GM21360 (cell line): ENCODE measurements at regions not wholly inside any gene's neighbourhood (a gene's known extent, or its start where the extent isn't known, plus 50 kb on each side); places are given as distances from the start of the nearest gene placed in this dataset.
A peak's percentile ranks its signal among the peaks of the same experiment; 100 is the strongest.

Experiments used
- ATAC-seq: cut with Tn5 transposase; IDR thresholded peaks from one replicate; pipeline ENCODE4 v1.9.1; 2021; ENCODE audit warnings: mild to moderate bottlenecking, moderate library complexity; ENCODE audit not compliant: unreplicated experiment

DNA sequence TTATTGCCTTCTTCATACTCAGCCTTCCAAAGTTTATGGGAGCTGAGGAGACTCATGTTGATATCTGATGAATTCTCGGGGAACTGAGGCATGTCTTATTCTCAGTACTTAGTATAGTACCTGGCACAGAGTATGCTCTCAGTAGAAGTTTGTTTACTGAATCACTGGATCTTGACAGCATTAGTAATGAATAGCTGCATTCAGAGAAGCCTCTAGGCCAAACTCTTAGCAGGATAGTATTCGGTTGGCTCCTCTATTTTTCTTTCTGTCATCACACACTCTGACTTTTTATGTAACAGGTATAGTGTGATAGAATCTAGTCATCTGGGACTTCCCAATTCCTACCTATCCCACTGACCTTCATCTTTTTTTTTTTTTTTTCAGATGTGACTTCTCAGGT lies 566.4 kb upstream of the MAN1A1 start:
- no peak for ATAC-seq

DNA sequence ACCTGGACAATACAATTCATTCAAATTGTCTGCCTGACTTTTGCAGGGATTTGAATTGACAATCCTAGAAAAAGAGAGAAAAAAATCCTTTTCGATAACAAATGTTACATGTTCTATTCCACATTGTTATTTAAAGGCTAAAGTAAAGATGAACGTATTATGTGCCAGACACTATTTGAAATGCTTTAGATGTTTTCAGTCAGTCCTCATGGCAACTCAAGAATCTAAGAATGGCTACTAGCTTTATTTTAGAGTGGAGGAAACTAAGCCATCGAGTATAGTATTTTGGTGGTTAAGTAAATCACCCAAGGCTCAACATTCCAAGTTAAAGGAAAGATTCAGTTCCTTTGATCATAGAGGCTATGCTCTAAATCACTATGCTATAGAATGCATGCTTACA lies 558.6 kb upstream of the MAN1A1 start:
- no peak for ATAC-seq

DNA sequence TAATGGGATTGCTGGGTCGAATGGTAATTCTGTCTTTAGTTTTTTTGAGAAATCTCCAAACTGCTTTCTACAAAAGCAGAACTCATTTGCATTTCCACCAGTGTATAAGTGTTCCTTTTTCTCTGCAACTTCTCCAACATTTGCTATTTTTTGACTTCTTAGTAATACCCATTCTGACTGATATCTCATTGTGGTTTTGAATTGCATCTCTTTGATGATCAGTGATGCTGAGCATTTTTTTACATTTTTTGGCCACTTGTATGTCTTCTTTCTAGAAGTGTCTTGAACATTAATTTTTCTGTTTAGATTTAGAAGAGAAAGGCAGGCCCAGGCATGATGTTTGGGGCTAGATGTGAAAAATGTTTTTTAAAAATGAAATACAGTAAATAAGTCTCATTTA lies 553.1 kb upstream of the MAN1A1 start:
- no peak for ATAC-seq

DNA sequence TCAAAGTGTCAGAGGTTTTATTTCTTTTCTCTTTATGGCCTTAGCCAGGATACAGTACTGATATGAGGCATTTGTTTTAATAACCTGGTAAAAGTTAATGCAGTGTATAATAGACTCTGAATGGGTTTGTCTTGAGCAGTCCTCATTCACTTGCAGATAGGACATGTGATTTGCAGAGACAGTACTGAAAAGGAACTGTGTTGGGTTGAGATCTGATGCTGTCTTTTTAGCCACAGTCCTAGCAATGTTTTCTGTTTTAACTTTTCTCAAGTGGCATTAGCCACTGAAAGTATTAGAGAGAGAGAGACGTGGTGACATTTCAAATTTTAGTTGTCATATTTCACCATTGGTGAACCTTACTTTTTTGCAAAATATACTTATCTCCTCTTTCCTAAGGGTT lies 547.2 kb upstream of the MAN1A1 start:
- no peak for ATAC-seq

DNA sequence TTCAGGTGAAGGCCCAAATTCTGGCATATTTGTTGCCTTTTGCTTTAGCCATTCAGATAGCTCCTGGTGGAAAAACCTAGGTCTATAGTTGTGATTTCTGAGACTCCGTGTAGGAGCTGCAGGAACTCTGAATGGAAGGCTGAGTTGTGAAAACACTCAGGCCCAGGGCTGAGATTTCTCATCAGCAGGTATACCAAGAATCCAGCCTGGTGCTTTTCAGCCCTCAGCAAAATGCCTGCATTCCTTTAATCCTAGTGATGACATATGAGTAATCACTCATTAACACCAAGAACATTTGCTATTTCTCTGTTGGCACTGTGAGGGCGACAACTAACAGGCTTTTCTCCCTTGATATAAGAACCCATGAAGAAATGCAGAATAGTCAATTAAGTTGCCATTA lies 546.1 kb upstream of the MAN1A1 start:
- no peak for ATAC-seq

DNA sequence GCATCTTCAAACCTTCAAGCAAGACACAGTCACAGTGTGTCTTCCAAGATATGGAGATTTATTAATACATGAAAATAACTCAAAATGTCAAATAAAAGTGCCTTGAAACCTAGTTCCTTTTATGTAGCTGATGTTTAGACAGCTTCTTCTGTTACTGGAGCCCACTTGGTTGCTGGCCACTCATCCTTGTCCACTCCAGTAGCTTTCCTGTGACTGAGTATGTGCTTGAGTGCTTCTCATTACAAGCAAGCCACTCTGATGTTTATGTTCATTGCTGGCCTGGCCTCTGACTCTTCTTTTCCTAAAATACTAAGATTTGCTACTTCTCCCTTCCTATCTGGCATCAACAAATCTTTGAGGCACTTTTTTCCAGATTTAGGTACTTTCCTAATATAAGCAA lies 545.2 kb upstream of the MAN1A1 start:
- no peak for ATAC-seq

DNA sequence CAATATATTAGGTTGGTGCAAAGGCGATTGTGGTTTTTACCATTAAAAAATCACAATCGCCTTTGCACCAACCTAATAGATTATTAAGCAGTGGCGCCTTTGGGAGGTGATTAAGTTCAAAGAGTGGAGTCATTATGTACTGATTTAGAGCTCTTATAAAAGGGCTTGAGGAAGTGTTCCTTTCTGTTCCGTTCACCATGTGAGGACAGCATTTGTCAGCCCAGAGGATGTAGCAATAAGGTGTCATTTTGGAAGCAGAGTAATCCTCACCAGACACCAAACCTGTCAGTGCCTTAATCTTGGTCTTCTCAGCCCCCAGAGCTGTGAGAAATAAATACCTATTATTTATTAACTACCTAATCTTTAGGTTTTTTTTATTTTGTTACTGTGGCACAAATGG lies 542.1 kb upstream of the MAN1A1 start:
- ATAC-seq, result peak; percentile 45

DNA sequence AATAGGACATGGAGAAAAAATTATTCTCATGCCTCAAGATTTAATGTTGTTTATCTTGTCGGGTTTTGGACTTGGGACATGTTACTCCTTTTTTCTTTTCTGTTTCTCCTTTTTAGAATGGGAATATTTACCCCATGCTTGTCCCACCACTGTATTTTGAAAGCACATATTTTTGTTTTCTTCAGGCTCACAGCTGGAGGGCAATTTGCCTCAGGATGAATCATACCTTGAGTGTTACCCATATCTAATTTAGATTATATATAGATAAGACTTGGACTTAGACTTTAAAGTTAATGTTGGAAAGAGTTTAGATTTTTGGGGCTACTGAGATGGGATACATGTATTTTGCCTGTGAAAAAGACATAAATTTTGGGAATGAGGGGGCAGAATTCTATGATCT lies 541.6 kb upstream of the MAN1A1 start:
- ATAC-seq, result no peak

DNA sequence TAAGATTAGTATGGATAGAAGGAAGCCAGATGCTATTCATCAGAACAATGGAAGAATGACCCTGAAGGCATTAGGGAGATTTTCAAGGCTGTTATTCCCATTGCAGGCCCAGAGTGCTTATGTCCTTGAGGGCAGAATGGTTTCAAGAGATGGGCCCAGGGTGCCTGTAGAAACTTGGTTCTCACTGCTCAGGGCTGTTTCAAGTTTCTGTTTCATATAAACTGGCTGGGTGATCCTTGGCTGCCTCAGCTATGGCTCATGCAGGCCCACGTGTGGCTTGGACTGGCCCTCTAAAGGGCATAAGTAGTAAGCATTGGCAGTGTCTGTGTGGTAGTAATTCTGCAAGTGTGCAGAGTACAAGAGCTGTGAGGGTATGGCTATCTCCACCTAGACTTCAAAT lies 540.9 kb upstream of the MAN1A1 start:
- peak; percentile 63 for ATAC-seq

DNA sequence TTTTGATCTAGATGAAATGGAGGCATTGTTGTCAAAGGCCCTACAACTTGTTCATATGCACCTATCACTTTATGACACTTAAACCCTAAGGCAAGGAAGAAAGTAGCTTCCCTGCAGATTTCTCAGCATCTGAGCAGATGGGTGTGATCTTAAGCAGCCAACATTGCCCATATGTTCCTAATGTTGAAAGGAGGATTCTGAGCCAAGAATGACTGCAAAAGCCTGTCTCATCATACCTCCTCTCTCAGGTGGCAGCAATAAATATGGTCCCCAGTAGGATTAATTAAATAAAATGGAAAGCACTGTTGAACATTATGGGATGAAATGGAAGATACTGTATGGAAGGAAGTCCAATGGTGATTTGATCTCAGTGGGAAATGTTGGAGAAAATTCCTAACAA lies 538.1 kb upstream of the MAN1A1 start:
- no peak for ATAC-seq

DNA sequence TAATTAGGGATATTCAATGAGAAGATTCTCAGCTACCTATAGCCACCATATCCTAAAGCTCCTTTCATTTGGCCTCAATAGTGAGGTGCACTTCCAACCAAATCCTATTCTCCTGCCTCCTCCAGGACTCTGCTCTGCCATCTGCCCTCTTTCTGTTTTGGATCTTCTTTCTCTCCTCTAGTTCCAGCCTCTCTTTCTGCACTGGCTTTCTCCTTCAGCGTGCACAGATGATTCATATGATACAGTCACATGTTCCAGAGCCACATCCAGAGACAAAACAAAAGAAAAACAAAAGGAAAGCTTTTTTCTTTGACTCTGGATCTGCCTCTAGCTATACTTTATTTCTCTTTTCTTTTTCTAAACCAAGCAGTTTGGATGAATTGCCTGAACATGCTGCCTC lies 531.9 kb upstream of the MAN1A1 start:
- ATAC-seq, result no peak

DNA sequence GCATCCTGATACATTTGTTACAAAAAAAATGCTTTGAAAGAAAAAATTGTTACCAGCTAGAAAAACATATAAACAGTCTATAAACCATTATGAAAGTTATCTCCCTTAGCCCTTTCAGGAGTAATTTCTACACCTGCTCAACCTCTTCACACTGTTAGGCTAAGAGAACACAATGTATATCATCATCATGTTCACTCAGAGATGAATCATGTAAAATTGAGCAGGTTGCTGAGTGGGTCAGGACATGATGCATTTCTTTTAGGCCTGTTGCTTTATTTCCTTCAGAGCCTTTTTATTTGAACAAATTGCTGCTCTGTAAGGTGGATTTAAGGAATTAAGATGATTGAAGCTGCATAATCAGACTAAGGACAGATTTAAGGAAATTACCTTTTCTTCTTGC lies 531.3 kb upstream of the MAN1A1 start:
- ATAC-seq, result no peak

DNA sequence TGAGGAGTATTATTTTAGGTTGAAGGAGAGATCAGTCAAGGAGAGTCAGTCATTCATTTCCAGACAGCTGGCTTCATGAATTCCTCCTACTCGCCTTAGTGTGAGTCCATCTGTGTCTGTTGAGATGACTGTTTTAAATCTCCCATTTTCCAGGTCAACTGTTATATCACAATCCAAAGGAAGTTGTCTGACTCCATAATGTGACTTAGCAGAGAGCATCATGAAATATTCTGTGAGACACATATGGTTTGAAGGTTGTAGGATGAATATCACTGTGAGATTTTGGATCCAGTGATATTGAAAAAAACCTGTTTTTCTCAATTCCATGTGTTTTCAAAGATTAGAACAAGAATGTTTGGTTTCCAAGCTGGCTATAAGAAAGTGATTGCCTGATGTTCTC lies 530.2 kb upstream of the MAN1A1 start:
- ATAC-seq, result no peak

DNA sequence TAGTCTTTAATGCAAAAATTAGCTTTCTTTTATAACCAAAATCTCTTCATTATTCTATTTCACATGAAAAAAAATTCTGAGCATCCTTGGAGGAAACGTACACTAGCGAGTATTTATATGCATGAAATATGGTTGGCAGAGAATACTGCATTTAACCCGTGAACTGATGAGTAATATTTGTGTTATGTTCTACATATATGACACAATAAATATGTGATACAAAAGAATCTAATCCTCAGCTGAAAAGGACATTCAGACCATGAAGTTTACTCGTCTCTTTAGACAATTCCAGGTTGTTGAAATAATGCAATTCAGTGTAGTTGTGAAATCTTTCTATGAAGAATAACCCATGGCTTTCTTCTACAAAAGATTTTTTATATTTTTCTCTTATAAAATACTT lies 524.8 kb upstream of the MAN1A1 start:
- no peak for ATAC-seq

DNA sequence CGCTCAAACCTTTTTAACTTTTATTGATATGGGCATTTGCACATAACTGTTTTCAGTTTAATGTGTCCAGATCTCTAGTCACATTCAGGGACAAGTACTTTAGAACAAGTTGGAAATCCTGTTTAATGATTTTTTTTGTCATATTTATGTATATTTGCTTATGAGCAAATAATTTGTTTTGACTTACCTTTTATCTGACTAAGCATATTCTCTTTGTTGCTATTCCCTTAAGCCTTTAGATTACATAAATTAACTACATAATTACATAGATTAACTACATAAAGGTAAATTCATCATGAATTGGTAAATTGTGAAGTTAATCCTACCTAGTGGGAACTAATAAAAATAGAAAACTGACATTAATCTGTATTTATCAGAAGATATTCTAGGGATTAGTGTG lies 523.5 kb upstream of the MAN1A1 start:
- no peak for ATAC-seq

DNA sequence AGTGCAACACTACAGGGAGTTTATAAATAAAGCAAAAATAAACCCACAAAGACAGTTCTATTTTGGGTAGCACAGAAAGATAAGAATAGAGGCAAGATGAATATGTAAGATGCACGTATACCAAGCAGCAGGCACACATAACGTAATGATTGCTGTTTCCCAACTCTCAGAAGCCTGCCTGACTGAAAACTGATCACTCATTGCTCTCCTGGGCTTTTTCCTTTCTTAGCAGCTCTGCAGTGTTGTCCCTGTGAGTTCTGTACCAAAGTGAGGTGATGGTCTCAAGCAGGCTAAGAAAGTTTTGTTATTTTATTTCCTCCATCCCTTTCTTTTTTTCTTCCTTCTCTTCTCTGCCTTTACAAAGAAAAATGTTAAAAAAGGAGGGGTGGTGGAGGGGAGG lies 522.0 kb upstream of the MAN1A1 start:
- no peak for ATAC-seq

DNA sequence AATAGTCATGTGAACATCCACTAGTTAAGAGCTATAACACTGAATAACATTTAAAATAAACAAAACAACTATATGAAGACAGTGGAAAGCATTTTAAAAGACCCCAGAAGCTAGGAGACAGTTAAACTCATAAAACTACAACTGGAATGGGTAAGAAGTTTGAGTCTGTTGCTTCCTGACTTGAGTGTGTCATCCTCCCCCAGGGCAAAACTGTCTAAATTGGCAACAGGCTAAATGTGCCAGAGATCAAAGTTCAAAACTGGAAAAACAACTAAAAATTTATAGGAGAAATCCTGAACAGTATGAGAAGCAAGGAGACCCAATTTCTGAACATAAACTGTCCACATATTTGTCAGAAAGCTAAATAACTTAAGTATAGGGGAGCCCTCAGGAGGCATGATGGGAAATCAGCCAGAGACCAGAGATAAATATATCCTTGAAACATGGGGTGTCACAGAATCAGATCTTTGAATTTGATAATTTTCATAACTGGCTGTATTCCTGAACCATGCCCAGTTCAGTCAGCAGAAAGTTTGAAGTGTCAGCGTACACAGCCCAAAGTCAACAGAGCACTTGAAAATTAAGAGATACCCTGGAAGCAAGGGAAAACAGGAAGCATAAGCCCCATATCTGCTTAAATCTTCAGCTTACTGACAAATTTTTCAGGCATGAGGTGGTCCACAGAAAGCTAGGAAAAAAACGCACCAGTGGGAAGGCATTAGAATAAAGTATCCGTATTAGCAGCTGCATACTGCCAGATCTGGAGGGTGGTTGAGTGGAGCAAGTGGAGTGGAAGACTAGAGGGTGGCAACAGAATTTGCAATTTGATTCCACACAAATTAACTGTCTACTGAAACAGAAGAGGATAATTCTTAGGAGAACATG lies 516.1 kb upstream of the MAN1A1 start:
- no peak for ATAC-seq

DNA sequence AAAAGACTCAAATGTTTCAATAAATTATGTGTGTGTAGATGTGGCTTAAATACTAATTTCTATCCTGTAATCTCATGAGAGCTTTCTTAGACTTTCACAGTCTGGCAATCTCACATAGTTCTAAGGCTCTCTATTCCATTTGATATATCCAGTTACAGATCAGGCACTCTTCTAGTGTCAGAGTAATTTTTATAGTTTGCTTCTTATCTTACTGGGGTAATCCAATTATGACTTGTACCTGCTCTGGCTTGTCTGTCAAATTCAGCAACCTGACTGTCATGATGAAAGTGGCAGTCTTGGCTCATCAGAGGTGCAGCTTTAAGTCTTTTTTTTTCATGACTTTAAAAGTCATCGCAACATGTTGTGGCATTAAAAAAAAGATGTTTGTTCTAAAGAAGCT lies 513.2 kb upstream of the MAN1A1 start:
- no peak for ATAC-seq

DNA sequence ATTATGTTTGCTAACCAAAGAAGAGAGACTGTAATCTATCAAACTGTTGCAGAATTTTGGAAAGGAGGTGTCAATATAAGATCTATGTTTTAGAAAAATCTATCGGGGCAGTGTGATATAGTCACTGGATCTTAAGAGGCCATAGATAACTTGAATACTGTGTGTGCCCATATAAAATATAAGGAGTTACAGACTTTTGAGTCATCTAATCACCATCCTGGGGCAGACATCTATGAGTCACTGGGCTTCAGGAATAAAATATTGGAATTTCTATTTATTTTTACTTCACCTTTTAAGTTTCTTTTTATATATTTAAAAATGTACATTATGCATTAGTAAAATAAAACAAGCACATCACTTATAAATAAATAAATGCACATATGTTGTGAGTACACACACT lies 509.3 kb upstream of the MAN1A1 start:
- no peak for ATAC-seq

DNA sequence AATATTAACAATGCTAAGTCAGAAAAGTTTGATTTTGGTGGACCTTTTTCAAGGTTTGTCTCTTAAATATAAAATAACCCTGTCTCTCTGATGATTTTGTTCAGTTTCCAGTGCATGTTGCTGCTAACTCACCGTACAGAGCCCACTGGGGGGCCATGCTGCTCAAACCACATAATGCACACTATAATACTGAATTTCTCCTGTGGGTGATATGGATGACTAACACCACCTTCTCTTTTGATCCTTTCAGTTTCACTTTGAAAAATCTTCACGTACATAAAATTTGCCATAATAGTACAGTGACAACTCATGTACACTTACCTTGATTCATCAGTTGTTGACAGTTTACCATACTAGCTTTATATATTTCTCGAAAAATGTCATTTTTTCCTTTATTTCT lies 506.6 kb upstream of the MAN1A1 start:
- peak; percentile 86 for ATAC-seq

DNA sequence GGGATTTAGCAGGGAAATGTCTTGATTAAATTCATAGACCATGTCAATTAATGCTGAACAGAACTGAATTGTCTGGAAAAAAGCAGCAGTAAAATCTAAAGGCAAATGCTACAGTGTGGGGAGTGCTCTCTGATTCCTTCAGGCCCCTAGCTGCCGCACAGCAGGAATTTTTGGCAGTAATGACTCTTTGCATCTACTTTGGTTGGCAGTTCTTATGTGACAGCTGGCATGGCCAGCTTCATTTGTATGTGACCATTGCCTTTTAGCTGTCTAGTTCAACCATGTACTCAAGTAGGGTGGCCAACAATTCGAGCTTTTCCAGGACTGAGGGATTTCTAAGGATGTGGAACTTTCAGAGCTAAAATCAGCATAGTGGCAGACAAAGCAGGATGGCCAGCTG lies 499.1 kb upstream of the MAN1A1 start:
- ATAC-seq, result no peak

DNA sequence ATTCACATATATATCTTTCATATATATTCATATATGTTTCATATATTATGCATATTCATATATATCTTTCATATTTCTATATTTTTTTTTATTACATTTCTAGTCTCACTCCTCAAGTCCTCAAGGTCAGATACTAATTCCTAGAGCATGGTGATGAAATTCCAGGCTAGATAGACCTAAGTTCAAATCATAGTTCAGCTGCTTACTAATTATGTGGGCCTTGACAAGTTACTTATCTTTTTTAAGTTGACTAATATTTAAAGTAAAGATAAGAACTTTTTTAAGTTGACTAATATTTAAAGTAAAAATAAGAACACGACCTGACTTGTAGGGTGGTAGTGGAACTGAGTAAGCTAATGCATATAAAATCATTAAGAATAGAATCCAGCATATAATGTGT lies 495.6 kb upstream of the MAN1A1 start:
- ATAC-seq, result no peak

DNA sequence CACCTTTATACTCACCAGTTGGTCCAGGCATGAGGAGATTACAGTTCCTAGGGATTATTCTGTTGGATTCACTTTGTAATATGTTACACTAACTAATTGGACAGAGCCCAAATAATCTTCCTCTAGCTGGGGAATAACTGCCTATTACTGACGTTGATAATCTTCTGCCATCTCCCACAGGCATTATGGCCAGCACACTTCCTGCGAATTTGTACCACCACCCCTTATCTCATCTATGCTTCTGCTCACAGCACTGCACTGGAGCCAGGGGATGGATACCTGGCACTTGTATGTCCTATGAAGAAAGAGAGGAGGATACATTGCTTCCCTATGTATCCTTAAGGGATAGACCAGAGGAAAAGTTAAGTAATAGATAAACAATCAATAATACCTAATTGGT lies 494.8 kb upstream of the MAN1A1 start:
- ATAC-seq, result no peak
